GM12891 (cell line): ENCODE measurements at regions not wholly inside any gene's neighbourhood (a gene's known extent, or its start where the extent isn't known, plus 50 kb on each side); places are given as distances from the start of the nearest gene placed in this dataset.

Experiments used
- POLR2A ChIP-seq: IDR thresholded peaks from 2 replicates; pipeline ENCODE4 v1.6.1; 2011; ENCODE audit warnings: low read depth, low read length, control low read depth
- POLR2AphosphoS5 ChIP-seq: IDR thresholded peaks from 2 replicates; pipeline ENCODE4 v1.6.1; 2011; ENCODE audit warnings: low read depth, low read length, control low read depth
- POU2F2 ChIP-seq: IDR thresholded peaks from 2 replicates; pipeline ENCODE4 v1.6.1; 2011; ENCODE audit warnings: low read depth, mild to moderate bottlenecking, control low read depth, low read length, moderate library complexity
- SPI1 ChIP-seq: IDR thresholded peaks from 2 replicates; pipeline ENCODE4 v1.6.1; 2011; ENCODE audit warnings: low read depth, low read length, control low read depth

DNA sequence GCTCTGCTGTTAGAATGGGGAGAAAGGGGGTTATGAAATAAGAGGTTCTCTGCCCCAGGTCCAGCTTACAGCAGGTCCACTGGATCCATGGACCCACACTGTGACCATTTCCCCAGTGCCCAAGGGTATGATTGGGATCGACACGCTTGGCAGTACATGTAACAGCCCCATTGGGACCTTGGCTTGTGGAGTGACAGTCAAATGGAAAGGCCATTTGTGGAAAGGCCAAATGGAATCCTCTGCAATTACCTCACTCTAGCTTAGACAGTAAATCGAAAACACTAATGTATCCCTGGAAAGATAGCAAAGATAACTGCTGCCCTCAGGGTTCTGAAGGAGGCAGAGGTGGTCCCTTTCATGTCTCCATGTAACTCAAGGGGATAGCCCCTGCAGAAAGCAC lies 109.1 kb downstream of the MINAR1 start:
- TF ChIP-seq POLR2A (no peak), POLR2AphosphoS5 (no peak), SPI1 (no peak), POU2F2 (no peak)
